Right lobe of liver (tissue), 6 donors: ENCODE measurements at regions not wholly inside any gene's neighbourhood (a gene's known extent, or its start where the extent isn't known, plus 50 kb on each side); places are given as distances from the start of the nearest gene placed in this dataset.

Experiments
- ATAC-seq, 4 donors: fragments of 200-7000 bp; cut with Tn5 transposase; one replicate each; pipeline ENCODE4 v1.9.1; 2020; ENCODE audit warnings: mild to moderate bottlenecking in 4 of 4, moderate library complexity in 4 of 4
- DNase-seq, 3 donors: peaks; one replicate each; pipeline ENCODE4 v3.0.0-alpha.2; 2020
- H3K27ac ChIP-seq, 3 donors: fragments of 200-600 bp; one replicate each; pipeline ENCODE4 v1.8.0; 2022
- H3K27me3 ChIP-seq, 2 donors: fragments of 200-600 bp; one replicate each; pipeline ENCODE4 v1.8.0; 2022
- H3K36me3 ChIP-seq, 4 donors: fragments of 200-600 bp; sonication (generic) in 1 of 4; one replicate each; pipeline versions ENCODE4 v1.5.1 to v1.8.0; 2017 to 2022; ENCODE audit warnings: control low read depth in 1 of 4
- H3K4me1 ChIP-seq, 4 donors: fragments of 200-600 bp; sonication (generic) in 1 of 4; one replicate each; pipeline versions ENCODE4 v1.5.1 to v1.8.0; 2017 to 2022; ENCODE audit warnings: control low read depth in 1 of 4
- H3K4me3 ChIP-seq, 3 donors: fragments of 200-600 bp; one replicate each; pipeline ENCODE4 v1.8.0; 2022
- H3K9me3 ChIP-seq, 4 donors: fragments of 200-600 bp; sonication (generic) in 1 of 4; one replicate each; pipeline versions ENCODE4 v1.5.1 to v1.8.0; 2017 to 2022; ENCODE audit warnings: control low read depth in 1 of 4
- POLR2A ChIP-seq: fragments of 450-650 bp; IDR thresholded peaks from one replicate; pipeline ENCODE4 v1.6.1; 2017; ENCODE audit warnings: antibody characterized with exemption, mild to moderate bottlenecking
- WGBS: methylation state at CpG from one replicate; pipeline ENCODE4 v1.1.6; 2018; ENCODE audit warnings: low coverage, low lambda C conversion rate; ENCODE audit not compliant: insufficient coverage; ENCODE audit errors: missing lambda C conversion rate; 5-methylcytosine and 5-hydroxymethylcytosine counted together
- intact Hi-C, 2 donors: fragments of 100-400 bp; cut with DNase I; formaldehyde crosslinking; loops; one replicate each; pipeline versions ENCODE4 v1.11.2 to v1.14.1; 2022
- TF ChIP-seq, protein P1 (sequence below), 4 donors: fragments of 200-600 bp in 3 of 4; fragments of 450-650 bp in 1 of 4; IDR thresholded peaks; one replicate each; pipeline versions ENCODE4 v1.5.1 to v1.8.0; 2016 to 2022; ENCODE audit warnings: antibody characterized with exemption in 4 of 4, mild to moderate bottlenecking in 2 of 4
- donor health status: DM: no; HTN: yes; CAD: no.
- donor health status: DM: no; HTN: no; CAD: no.
- donor health status: DM: no; HTN: no; CAD: no.
- donor health status: DM: no; HTN: yes; CAD: no.
- donor health status: DM: no; HTN: yes; CAD: no.

DNA sequence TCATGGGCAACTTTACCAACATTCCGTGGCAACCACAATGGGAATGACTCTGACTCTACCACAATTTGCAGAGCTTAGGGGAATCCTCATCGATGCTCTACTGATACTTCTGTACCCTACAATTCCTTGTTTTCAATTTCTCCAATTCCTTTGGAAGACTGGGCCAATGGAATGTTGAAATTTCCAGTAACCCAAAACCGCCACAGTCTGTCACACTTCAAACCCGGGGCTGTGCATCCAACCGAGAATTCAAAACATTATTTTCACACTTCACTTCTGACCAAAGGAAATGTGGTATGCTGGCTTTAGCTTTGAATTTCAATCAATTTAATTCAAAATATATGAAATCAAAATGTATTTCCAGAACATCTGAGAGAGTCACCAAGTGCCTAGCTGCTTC, 951.4 kb downstream of the VRK1 start:
- Histone ChIP-seq H3K27me3 (no peaks in the 10 kb centered on the region), H3K4me3 (no peak overlapping the region), H3K4me1 (no peaks in the 10 kb centered on the region), H3K9me3 (no peaks in the 10 kb centered on the region), H3K36me3 (no peaks in the 10 kb centered on the region), H3K27ac (no peak overlapping the region)
- ATAC-seq (no peak), DNase-seq (no peak)
- WGBS, result 41% methylated on average over 5 of the region's 5 CpGs
- TF ChIP-seq, protein P1, sequence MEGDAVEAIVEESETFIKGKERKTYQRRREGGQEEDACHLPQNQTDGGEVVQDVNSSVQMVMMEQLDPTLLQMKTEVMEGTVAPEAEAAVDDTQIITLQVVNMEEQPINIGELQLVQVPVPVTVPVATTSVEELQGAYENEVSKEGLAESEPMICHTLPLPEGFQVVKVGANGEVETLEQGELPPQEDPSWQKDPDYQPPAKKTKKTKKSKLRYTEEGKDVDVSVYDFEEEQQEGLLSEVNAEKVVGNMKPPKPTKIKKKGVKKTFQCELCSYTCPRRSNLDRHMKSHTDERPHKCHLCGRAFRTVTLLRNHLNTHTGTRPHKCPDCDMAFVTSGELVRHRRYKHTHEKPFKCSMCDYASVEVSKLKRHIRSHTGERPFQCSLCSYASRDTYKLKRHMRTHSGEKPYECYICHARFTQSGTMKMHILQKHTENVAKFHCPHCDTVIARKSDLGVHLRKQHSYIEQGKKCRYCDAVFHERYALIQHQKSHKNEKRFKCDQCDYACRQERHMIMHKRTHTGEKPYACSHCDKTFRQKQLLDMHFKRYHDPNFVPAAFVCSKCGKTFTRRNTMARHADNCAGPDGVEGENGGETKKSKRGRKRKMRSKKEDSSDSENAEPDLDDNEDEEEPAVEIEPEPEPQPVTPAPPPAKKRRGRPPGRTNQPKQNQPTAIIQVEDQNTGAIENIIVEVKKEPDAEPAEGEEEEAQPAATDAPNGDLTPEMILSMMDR (IDR thresholded peaks at IDR 0.05), result no peak
- TF ChIP-seq POLR2A, result no peak
- intact Hi-C loops, result no loop called here

DNA sequence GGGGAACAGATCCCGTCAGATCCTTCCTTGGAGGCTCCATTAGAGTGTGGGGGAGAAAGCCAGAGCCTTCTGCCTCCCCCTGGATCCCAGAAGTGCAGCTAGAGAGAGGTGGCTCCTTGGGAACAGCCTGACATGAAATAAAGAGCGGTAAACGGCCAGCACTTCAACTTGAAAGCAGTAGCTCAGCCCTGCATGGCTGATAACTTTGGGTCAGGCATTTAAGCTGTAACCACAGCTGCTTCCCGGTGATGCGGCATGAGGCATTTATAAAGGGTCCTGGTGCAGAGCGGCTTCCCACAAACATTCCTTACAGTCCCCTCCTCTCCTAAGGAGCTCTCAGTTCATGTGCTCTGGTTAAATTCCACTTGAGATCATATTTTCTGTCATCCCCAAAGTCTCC, 960.3 kb downstream of the VRK1 start:
- Histone ChIP-seq H3K27ac (no peak overlapping the region), H3K9me3 (no peaks in the 10 kb centered on the region), H3K36me3 (no peaks in the 10 kb centered on the region), H3K4me3 (no peak overlapping the region), H3K27me3 (no peaks in the 10 kb centered on the region), H3K4me1 (no peaks in the 10 kb centered on the region)
- TF ChIP-seq, protein P1 (IDR thresholded peaks at IDR 0.05), result no peak
- TF ChIP-seq POLR2A, result no peak
- DNase-seq (no peak), ATAC-seq (no peak)
- intact Hi-C loops, result no loop called here
- 21% methylated on average over 3 of the region's 6 CpGs for WGBS

DNA sequence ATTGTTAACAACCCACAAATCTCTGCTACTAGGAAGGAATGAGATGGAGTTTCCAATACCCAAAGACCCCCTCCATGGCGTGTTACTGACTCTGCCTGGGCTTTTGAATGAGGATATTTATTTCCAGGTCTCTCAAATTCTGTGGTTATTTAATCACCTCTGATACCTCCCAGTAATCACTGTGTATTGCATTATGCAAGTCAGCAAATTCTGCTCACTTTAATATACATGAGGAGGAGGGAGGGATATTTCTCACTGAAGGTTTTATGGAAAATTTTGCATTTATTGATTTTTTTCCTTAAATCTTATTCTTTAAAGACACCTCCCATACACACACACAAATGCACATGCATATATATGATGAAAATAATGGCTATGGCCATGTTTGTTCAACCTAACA, 962.9 kb downstream of the VRK1 start:
- DNase-seq (no peak), ATAC-seq (no peak)
- Histone ChIP-seq H3K27me3 (no peaks in the 10 kb centered on the region), H3K36me3 (no peaks in the 10 kb centered on the region), H3K4me3 (no peak overlapping the region), H3K4me1 (no peaks in the 10 kb centered on the region), H3K9me3 (no peaks in the 10 kb centered on the region), H3K27ac (no peak overlapping the region)
- TF ChIP-seq POLR2A, result no peak
- TF ChIP-seq, protein P1 (IDR thresholded peaks at IDR 0.05), result no peak
- 31% methylated on average over 1 of the region's 1 CpG for WGBS
- intact Hi-C loops, result no loop called here

DNA sequence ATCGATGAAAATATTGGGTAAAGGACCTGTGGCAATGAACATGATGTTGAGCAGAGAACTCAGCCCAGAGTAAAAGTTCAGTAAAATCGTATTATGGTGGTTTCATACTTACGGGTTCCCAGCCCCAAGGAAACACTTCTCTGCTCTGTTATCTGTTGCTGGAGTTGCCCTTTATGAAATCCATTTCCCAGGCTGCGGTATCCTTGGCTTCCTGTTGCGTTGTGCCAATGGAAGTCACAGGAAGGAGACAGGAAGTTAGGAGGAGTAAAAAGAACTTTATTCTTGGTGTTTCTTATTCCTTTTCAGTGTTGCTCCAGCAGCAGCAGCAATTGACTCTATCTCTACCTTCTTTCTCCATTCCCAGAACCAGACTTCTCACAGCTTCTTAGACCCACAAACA, 965.2 kb downstream of the VRK1 start:
- no peaks in the 10 kb centered on the region for H3K4me1 ChIP-seq
- 17% methylated on average over 5 of the region's 5 CpGs for WGBS
- TF ChIP-seq POLR2A, result no peak
- TF ChIP-seq, protein P1 (IDR thresholded peaks at IDR 0.05), result no peak
- H3K4me3 ChIP-seq, result no peak overlapping the region
- H3K27me3 ChIP-seq, result no peaks in the 10 kb centered on the region
- intact Hi-C loops, result no loop called here
- H3K27ac ChIP-seq, result no peak overlapping the region
- DNase-seq (no peak), ATAC-seq (no peak)
- no peaks in the 10 kb centered on the region for H3K9me3 ChIP-seq
- H3K36me3 ChIP-seq, result no peaks in the 10 kb centered on the region
